GM12892 (cell line): ENCODE measurements at regions not wholly inside any gene's neighbourhood (a gene's known extent, or its start where the extent isn't known, plus 50 kb on each side); places are given as distances from the start of the nearest gene placed in this dataset.

Experiments used
- POLR2A ChIP-seq: IDR thresholded peaks from 2 replicates; pipeline ENCODE4 v1.6.1; 2011; ENCODE audit warnings: low read depth, low read length, control low read depth
- POLR2AphosphoS5 ChIP-seq: IDR thresholded peaks from 2 replicates; pipeline ENCODE4 v1.6.1; 2011; ENCODE audit warnings: low read depth, low read length, control low read depth
- TAF1 ChIP-seq: IDR thresholded peaks from 2 replicates; pipeline ENCODE4 v1.6.1; 2011; ENCODE audit warnings: low read depth, mild to moderate bottlenecking, control low read depth, low read length, borderline replicate concordance

GRCh38 chr12:67151886-67152285 is 117.3 kb upstream of the CAND1 start:
- TF ChIP-seq POLR2A (no peak), POLR2AphosphoS5 (no peak), TAF1 (no peak)
